Endothelial cell of umbilical vein (primary cell): ENCODE measurements at regions not wholly inside any gene's neighbourhood (a gene's known extent, or its start where the extent isn't known, plus 50 kb on each side); places are given as distances from the start of the nearest gene placed in this dataset.

ENCODE experiments used
- BruUV-seq: library from RNA; stranded (reverse); fragments of 400-500 nt; replicated peaks from 2 replicates; lab custom pipeline; 2021; lab: Mats Ljungman, UMichigan
- CTCF ChIA-PET: fragments of 300-600, 350-600 bp; sonication (Branson Sonifier 250); formaldehyde crosslinking; loops from one replicate; lab custom pipeline; 2021; ENCODE audit warnings: antibody characterized with exemption, inconsistent platforms; lab: Charles Lee
- POLR2A ChIA-PET: fragments of 300-600, 350-600 bp; sonication (Branson Sonifier 250); formaldehyde crosslinking; loops from one replicate; lab custom pipeline; 2021; ENCODE audit warnings: antibody characterized with exemption, inconsistent platforms; lab: Charles Lee
- DNase-seq: peaks from one replicate; pipeline ENCODE4 v3.0.0-alpha.2; 2011; ENCODE audit warnings: low read depth, low spot score
- FAIRE-seq: peaks from 2 replicates; lab custom pipeline; 2011; peaks lifted over from hg19 to GRCh38; lab: Jason Lieb, UNC
- H2AFZ ChIP-seq: 2 replicates; pipeline ENCODE4 v1.6.0; 2012; ENCODE audit warnings: low read depth, low read length, control low read depth, inconsistent platforms
- H3K27ac ChIP-seq: 2 replicates; pipeline ENCODE4 v1.5.1; 2011; ENCODE audit warnings: low read depth, mild to moderate bottlenecking, control low read depth, low read length, moderate library complexity; ENCODE audit not compliant: insufficient read depth
- H3K27me3 ChIP-seq, 2 experiments: 2 replicates each; pipeline versions ENCODE4 v1.6.0 to v1.6.1; 2011; ENCODE audit warnings: low read length in 2 of 2, mixed read lengths in 1 of 2; ENCODE audit not compliant: control insufficient read depth in 2 of 2, insufficient read depth in 2 of 2
- H3K36me3 ChIP-seq, 2 experiments: 2 replicates in 1 of 2; 3 replicates in 1 of 2; pipeline ENCODE4 v1.5.1; 2011; ENCODE audit warnings: low read length in 2 of 2, mild to moderate bottlenecking in 1 of 2, moderate library complexity in 1 of 2; ENCODE audit not compliant: control insufficient read depth in 2 of 2, insufficient read depth in 2 of 2; ENCODE audit errors: extremely low read depth in 1 of 2
- H3K4me1 ChIP-seq: 3 replicates; pipeline ENCODE4 v1.5.1; 2011; ENCODE audit warnings: mild to moderate bottlenecking, low read length; ENCODE audit not compliant: control insufficient read depth, insufficient read depth; ENCODE audit errors: extremely low read depth
- H3K4me2 ChIP-seq: 2 replicates; pipeline ENCODE4 v1.6.1; 2011; ENCODE audit warnings: low read length, control low read depth, mixed read lengths; ENCODE audit not compliant: insufficient read depth
- H3K4me3 ChIP-seq, 3 experiments: fragments of 200-600 bp in 1 of 3; sonication (generic), shearing (Covaris generic) in 1 of 3; replicated peaks in 1 of 3; 2 replicates each; pipeline ENCODE4 v1.5.1; 2011 to 2016; ENCODE audit warnings: control low read depth in 3 of 3, low read length in 3 of 3, mild to moderate bottlenecking in 2 of 3, inconsistent platforms in 1 of 3, low read depth in 1 of 3, moderate library complexity in 1 of 3; ENCODE audit not compliant: insufficient read depth in 1 of 3
- H3K79me2 ChIP-seq: 2 replicates; pipeline ENCODE4 v1.6.0; 2012; ENCODE audit warnings: low read length, inconsistent platforms; ENCODE audit not compliant: control insufficient read depth, insufficient read depth
- H3K9ac ChIP-seq: replicated peaks from 2 replicates; pipeline ENCODE3; 2011; ENCODE audit warnings: low read length, control low read depth; ENCODE audit not compliant: insufficient read depth; ENCODE audit errors: extremely low read depth
- H3K9me1 ChIP-seq: replicated peaks from 3 replicates; pipeline ENCODE4 v1.6.0; 2011; ENCODE audit warnings: mild to moderate bottlenecking, low read length; ENCODE audit not compliant: control insufficient read depth, insufficient read depth; ENCODE audit errors: extremely low read depth
- H3K9me3 ChIP-seq: replicated peaks from 2 replicates; pipeline ENCODE4 v1.5.1; 2012; ENCODE audit warnings: low read length, inconsistent platforms; ENCODE audit not compliant: control insufficient read depth, insufficient read depth
- H4K20me1 ChIP-seq: replicated peaks from 2 replicates; pipeline ENCODE3; 2011; ENCODE audit warnings: mild to moderate bottlenecking, low read length; ENCODE audit not compliant: control insufficient read depth, insufficient read depth; ENCODE audit errors: extremely low read depth
- EZH2 ChIP-seq: IDR thresholded peaks from 2 replicates; pipeline ENCODE4 v1.6.1; 2012; ENCODE audit warnings: borderline replicate concordance, low read depth, mild to moderate bottlenecking, moderate library complexity, low read length, inconsistent platforms; ENCODE audit not compliant: severe bottlenecking
- FOS ChIP-seq: IDR thresholded peaks from 2 replicates; pipeline ENCODE4 v1.6.1; 2011; ENCODE audit warnings: mild to moderate bottlenecking, low read length, moderate library complexity, borderline replicate concordance; ENCODE audit not compliant: insufficient read depth
- GATA2 ChIP-seq: IDR thresholded peaks from 2 replicates; pipeline ENCODE4 v1.7.0; 2011; ENCODE audit warnings: low read depth, mild to moderate bottlenecking, moderate library complexity, mixed read lengths, low read length; ENCODE audit not compliant: insufficient read length, insufficient read depth
- JUN ChIP-seq: IDR thresholded peaks from 2 replicates; pipeline ENCODE4 v1.6.1; 2011; ENCODE audit warnings: borderline replicate concordance, low read depth; ENCODE audit not compliant: insufficient read length, insufficient read depth
- MYC ChIP-seq: IDR thresholded peaks from one replicate; pipeline ENCODE4 v1.6.1; 2011; ENCODE audit warnings: mild to moderate bottlenecking, low read depth, low read length
- POLR2A ChIP-seq: IDR thresholded peaks from 2 replicates; pipeline ENCODE4 v1.6.1; 2012; ENCODE audit warnings: low read depth, mild to moderate bottlenecking, control low read depth, low read length
- POLR2AphosphoS5 ChIP-seq: IDR thresholded peaks from 2 replicates; pipeline ENCODE4 v1.6.1; 2012; ENCODE audit warnings: low read depth, mild to moderate bottlenecking, control low read depth, low read length, moderate library complexity; ENCODE audit not compliant: insufficient read depth
- dilution Hi-C: fragments of 300-500 bp; cut with MboI; formaldehyde crosslinking; loops from one replicate; pipeline ENCODE4 v1.15.0; 2019; ENCODE audit warnings: low sequenced_read_pairs; ENCODE audit not compliant: extremely low pct_ligation_motif_present
- intact Hi-C: fragments of 100-400 bp; cut with micrococcal nuclease; formaldehyde crosslinking; loops from one replicate; pipeline ENCODE4 v1.10.0; 2022
- TF ChIP-seq, protein P1 (sequence below), 2 donors: IDR thresholded peaks; 1 replicate in 1 of 2; 2 replicates in 1 of 2; pipeline ENCODE4 v1.5.1; 2011; ENCODE audit warnings: low read length in 2 of 2, mild to moderate bottlenecking in 2 of 2, moderate library complexity in 2 of 2, control low read depth in 1 of 2, inconsistent platforms in 1 of 2, low read depth in 1 of 2; ENCODE audit not compliant: insufficient read depth in 1 of 2; ENCODE audit errors: extremely low read depth in 1 of 2
- TF ChIP-seq, protein P2 (sequence below): IDR thresholded peaks from 2 replicates; pipeline ENCODE4 v1.6.1; 2011; ENCODE audit not compliant: insufficient read depth, insufficient read length

DNA sequence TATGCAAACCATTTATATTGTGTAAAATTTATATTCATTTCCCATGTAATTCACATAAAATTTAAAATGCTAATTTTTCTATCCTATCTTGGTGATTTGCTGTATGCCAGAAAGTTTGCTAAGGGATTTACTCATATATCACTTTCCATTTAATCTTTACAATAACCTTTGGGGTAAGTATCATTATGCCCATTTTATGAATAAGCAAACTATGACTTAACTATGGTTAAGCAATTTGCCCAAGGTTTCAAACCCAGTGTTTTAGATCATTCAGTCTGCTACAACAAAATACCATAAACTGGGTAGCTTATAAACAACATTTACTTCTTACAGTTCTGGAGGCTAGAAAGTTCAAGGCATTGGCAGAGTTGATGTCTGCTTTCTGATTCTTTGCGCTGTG, 246.4 kb upstream of the TMEM161B start:
- FAIRE-seq (no peak), DNase-seq (no peak)
- Histone ChIP-seq H3K4me3 (no peak overlapping the region), H3K9me3 (no peaks in the 10 kb centered on the region), H3K36me3 (no peaks in the 10 kb centered on the region), H2AFZ (no peak overlapping the region), H3K4me2 (no peak overlapping the region), H4K20me1 (no peaks in the 10 kb centered on the region), H3K9ac (no peak overlapping the region), H3K4me1 (no peaks in the 10 kb centered on the region), H3K9me1 (no peaks in the 10 kb centered on the region), H3K27ac (no peak overlapping the region), H3K79me2 (no peaks in the 10 kb centered on the region), H3K27me3 (no peaks in the 10 kb centered on the region)
- ChIA-PET POLR2A (no interaction called here), CTCF (no interaction called here)
- intact Hi-C loops (no loop called here), dilution Hi-C loops (no loop called here)
- TF ChIP-seq EZH2 (no peak), POLR2AphosphoS5 (no peak), JUN (no peak), GATA2 (no peak), POLR2A (no peak), MYC (no peak), FOS (no peak)
- TF ChIP-seq, protein P1, sequence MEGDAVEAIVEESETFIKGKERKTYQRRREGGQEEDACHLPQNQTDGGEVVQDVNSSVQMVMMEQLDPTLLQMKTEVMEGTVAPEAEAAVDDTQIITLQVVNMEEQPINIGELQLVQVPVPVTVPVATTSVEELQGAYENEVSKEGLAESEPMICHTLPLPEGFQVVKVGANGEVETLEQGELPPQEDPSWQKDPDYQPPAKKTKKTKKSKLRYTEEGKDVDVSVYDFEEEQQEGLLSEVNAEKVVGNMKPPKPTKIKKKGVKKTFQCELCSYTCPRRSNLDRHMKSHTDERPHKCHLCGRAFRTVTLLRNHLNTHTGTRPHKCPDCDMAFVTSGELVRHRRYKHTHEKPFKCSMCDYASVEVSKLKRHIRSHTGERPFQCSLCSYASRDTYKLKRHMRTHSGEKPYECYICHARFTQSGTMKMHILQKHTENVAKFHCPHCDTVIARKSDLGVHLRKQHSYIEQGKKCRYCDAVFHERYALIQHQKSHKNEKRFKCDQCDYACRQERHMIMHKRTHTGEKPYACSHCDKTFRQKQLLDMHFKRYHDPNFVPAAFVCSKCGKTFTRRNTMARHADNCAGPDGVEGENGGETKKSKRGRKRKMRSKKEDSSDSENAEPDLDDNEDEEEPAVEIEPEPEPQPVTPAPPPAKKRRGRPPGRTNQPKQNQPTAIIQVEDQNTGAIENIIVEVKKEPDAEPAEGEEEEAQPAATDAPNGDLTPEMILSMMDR (IDR thresholded peaks at IDR 0.05; ENCODE audit: extremely low read depth in 1 of 2, insufficient read depth in 1 of 2, low read depth in 1 of 2, low read length in 2 of 2) = no peak
- TF ChIP-seq, protein P2, sequence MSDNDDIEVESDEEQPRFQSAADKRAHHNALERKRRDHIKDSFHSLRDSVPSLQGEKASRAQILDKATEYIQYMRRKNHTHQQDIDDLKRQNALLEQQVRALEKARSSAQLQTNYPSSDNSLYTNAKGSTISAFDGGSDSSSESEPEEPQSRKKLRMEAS = no peak
- no TSS peak for BruUV-seq
